ENCODE measurements at regions not wholly inside any gene's neighbourhood (a gene's known extent, or its start where the extent isn't known, plus 50 kb on each side); places are given as distances from the start of the nearest gene placed in this dataset.

DNA sequence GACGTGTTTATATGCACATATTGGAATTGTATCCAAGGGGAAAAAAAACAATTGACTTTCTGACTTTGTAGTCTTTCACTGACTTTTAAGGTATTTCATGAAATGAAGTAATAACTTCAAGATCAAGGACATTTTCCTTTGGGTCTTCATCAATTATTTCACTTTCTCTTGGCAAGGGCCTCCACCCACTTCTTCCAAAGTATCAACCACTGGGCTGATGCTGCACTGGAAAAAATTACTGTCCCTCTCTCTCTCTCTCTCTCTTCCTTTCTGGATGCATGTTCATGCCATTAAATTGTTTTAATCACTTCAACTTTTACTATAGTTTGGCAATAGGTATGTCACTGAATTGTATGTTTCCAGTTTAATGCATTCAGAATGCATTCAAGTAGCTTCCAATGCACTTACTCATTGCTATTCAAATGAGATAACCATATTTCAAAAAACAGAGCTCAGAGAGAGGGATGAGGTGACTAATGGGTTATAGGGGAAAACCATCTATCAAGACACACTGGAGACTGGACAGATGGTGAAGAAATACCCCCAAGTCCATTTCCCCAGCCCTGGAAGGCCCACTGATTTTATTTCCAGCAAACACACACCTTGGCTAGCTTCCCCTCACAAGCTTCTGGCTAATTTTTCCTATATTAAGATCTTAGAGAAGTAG is 585.3 kb downstream of the EBF1 start:
- ChIA-PET CTCF (no interaction called here), POLR2A (ENCODE audit: unreplicated experiment) (interaction anchor here (0.6 kb wide), 1 partner anchor 10 kb away, joined by 5 read pairs; no protein-coding TSS in a partner anchor)
- Histone ChIP-seq H3K27ac (ENCODE audit: low read length) (peak overlapping the region; percentile 74), H3K9me3 (ENCODE audit: low read length) (no peaks in the 10 kb centered on the region), H3K4me3 (ENCODE audit: low read length) (no peak overlapping the region), H3K4me1 (ENCODE audit: insufficient read depth, low read length) (0 out of 2 replicates have a peak, but pooled peaks cover 3% of the 10 kb centered on the region), H3K36me3 (ENCODE audit: low read depth, low read length) (no peaks in the 10 kb centered on the region), H3F3A (ENCODE audit: low read length, unreplicated experiment) (no peaks in the 10 kb centered on the region), H3K9me2 (replicated peaks; ENCODE audit: low read length) (no peaks in the 10 kb centered on the region), H3K79me2 (ENCODE audit: low read length) (no peaks in the 10 kb centered on the region), H3K4me2 (ENCODE audit: low read length) (peak overlapping the region; percentile 53; the same call in 1 of the 2 replicates), H2AFZ (ENCODE audit: low read length) (no peak overlapping the region), H3K27me3 (ENCODE audit: low read length) (no peaks in the 10 kb centered on the region), H3K9ac (ENCODE audit: low read length) (no peak overlapping the region), H4K20me1 (ENCODE audit: low read length) (no peaks in the 10 kb centered on the region)
- intact Hi-C loops (cut with micrococcal nuclease) = no loop called here
- ATAC-seq (no peak), DNase-seq (peak; percentile 53)
- TF ChIP-seq EZH2 (IDR thresholded peaks at IDR 0.05; ENCODE audit: low read length, unreplicated experiment) = no peak
- TF ChIP-seq, protein P1, sequence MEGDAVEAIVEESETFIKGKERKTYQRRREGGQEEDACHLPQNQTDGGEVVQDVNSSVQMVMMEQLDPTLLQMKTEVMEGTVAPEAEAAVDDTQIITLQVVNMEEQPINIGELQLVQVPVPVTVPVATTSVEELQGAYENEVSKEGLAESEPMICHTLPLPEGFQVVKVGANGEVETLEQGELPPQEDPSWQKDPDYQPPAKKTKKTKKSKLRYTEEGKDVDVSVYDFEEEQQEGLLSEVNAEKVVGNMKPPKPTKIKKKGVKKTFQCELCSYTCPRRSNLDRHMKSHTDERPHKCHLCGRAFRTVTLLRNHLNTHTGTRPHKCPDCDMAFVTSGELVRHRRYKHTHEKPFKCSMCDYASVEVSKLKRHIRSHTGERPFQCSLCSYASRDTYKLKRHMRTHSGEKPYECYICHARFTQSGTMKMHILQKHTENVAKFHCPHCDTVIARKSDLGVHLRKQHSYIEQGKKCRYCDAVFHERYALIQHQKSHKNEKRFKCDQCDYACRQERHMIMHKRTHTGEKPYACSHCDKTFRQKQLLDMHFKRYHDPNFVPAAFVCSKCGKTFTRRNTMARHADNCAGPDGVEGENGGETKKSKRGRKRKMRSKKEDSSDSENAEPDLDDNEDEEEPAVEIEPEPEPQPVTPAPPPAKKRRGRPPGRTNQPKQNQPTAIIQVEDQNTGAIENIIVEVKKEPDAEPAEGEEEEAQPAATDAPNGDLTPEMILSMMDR (conservative IDR thresholded peaks at IDR 0.05; ENCODE audit: low read depth, low read length) = no peak
- TF ChIP-seq EZH2phosphoT487 (IDR thresholded peaks at IDR 0.05; ENCODE audit: borderline replicate concordance, low read length) = no peak
- no TSS peak for BruUV-seq (replicated peaks)

GRCh38 chr5:158513490-158514318 is 586.0 kb downstream of the EBF1 start:
- Histone ChIP-seq H2AFZ (ENCODE audit: low read length) (no peak overlapping the region), H4K20me1 (ENCODE audit: low read length) (no peaks in the 10 kb centered on the region), H3K9ac (ENCODE audit: low read length) (no peak overlapping the region), H3K9me3 (ENCODE audit: low read length) (no peaks in the 10 kb centered on the region), H3K36me3 (ENCODE audit: low read depth, low read length) (no peaks in the 10 kb centered on the region), H3K27ac (ENCODE audit: low read length) (no peak overlapping the region), H3K27me3 (ENCODE audit: low read length) (no peaks in the 10 kb centered on the region), H3K9me2 (replicated peaks; ENCODE audit: low read length) (no peaks in the 10 kb centered on the region), H3K79me2 (ENCODE audit: low read length) (no peaks in the 10 kb centered on the region), H3K4me2 (ENCODE audit: low read length) (0 out of 2 replicates have a peak overlapping the region, but pooled peaks have one; percentile 25), H3K4me1 (ENCODE audit: insufficient read depth, low read length) (0 out of 2 replicates have a peak, but pooled peaks cover 3% of the 10 kb centered on the region), H3F3A (ENCODE audit: low read length, unreplicated experiment) (no peaks in the 10 kb centered on the region), H3K4me3 (ENCODE audit: low read length) (no peak overlapping the region)
- no peak for DNase-seq
- intact Hi-C loops (cut with micrococcal nuclease) = no loop called here
- no TSS peak for BruUV-seq (replicated peaks)
- no peak for ATAC-seq
- ChIA-PET POLR2A (ENCODE audit: unreplicated experiment) (no interaction called here), CTCF (no interaction called here)
- TF ChIP-seq EZH2 (IDR thresholded peaks at IDR 0.05; ENCODE audit: low read length, unreplicated experiment) = no peak
- TF ChIP-seq EZH2phosphoT487 (IDR thresholded peaks at IDR 0.05; ENCODE audit: borderline replicate concordance, low read length) = no peak
- TF ChIP-seq, protein P1 (conservative IDR thresholded peaks at IDR 0.05; ENCODE audit: low read depth, low read length) = no peak

All from PC-3 (cell line).